ENCODE measurements at regions not wholly inside any gene's neighbourhood (a gene's known extent, or its start where the extent isn't known, plus 50 kb on each side); places are given as distances from the start of the nearest gene placed in this dataset.

GRCh38 chr13:111519041-111519440 lies 198.6 kb downstream of the TEX29 start:
- Histone ChIP-seq H3K27me3 (no peaks in the 10 kb centered on the region), H3K4me3 (no peak overlapping the region), H3K36me3 (ENCODE audit: low read depth, missing control alignments) (no peaks in the 10 kb centered on the region), H3K4me1 (no peaks in the 10 kb centered on the region), H3K9me3 (no peaks in the 10 kb centered on the region), H3K27ac (no peak overlapping the region)
- intact Hi-C loops (cut with DNase I; ENCODE audit: low total_unique reads), result no loop called here
- 76 to 88% methylated on average over 3 to 8 of the region's 8 CpGs for WGBS, 2 donors
- TF ChIP-seq POLR2A (IDR thresholded peaks at IDR 0.05) (no peak), CTCF (IDR thresholded peaks at IDR 0.05) (no peak)
- DNase-seq, result peak; percentile 8

- H3K9me3 ChIP-seq, result no peaks in the 10 kb centered on the region
- peak; percentile 6 for DNase-seq
- WGBS, 2 donors, result 71 to 73% methylated on average over 20 to 25 of the region's 25 CpGs
- H3K27me3 ChIP-seq, result no peaks in the 10 kb centered on the region
- H3K27ac ChIP-seq, result no peak overlapping the region
- no peak overlapping the region for H3K4me3 ChIP-seq
- H3K36me3 ChIP-seq (ENCODE audit: low read depth, missing control alignments), result no peaks in the 10 kb centered on the region
- intact Hi-C loops (cut with DNase I; ENCODE audit: low total_unique reads), result no loop called here
- TF ChIP-seq POLR2A (IDR thresholded peaks at IDR 0.05) (no peak), CTCF (IDR thresholded peaks at IDR 0.05) (no peak)
- H3K4me1 ChIP-seq, result no peaks in the 10 kb centered on the region
Observed at GRCh38 chr13:111519490-111520170, 199.2 kb downstream of the TEX29 start.

GRCh38 chr13:111521030-111521429 lies 200.6 kb downstream of the TEX29 start:
- Histone ChIP-seq H3K27me3 (no peaks in the 10 kb centered on the region), H3K4me3 (no peak overlapping the region), H3K9me3 (no peaks in the 10 kb centered on the region), H3K36me3 (ENCODE audit: low read depth, missing control alignments) (no peaks in the 10 kb centered on the region), H3K4me1 (no peaks in the 10 kb centered on the region), H3K27ac (no peak overlapping the region)
- 89 to 93% methylated on average over 3 to 10 of the region's 10 CpGs for WGBS, 2 donors
- TF ChIP-seq CTCF (IDR thresholded peaks at IDR 0.05), result no peak
- TF ChIP-seq POLR2A (IDR thresholded peaks at IDR 0.05), result no peak
- intact Hi-C loops (cut with DNase I; ENCODE audit: low total_unique reads), result no loop called here
- DNase-seq, result no peak

- TF ChIP-seq CTCF (IDR thresholded peaks at IDR 0.05) (no peak), POLR2A (IDR thresholded peaks at IDR 0.05) (no peak)
- Histone ChIP-seq H3K36me3 (ENCODE audit: low read depth, missing control alignments) (no peaks in the 10 kb centered on the region), H3K27me3 (no peaks in the 10 kb centered on the region), H3K9me3 (no peaks in the 10 kb centered on the region), H3K4me1 (no peaks in the 10 kb centered on the region), H3K4me3 (no peak overlapping the region), H3K27ac (no peak overlapping the region)
- no peak for DNase-seq
- WGBS, 2 donors, result 67 to 79% methylated on average over 10 to 12 of the region's 12 CpGs
- intact Hi-C loops (cut with DNase I; ENCODE audit: low total_unique reads), result no loop called here
Observed at GRCh38 chr13:111521691-111522229, 201.3 kb downstream of the TEX29 start.

Measured in testis (tissue), 2 donors.